ENCODE measurements at regions not wholly inside any gene's neighbourhood (a gene's known extent, or its start where the extent isn't known, plus 50 kb on each side); places are given as distances from the start of the nearest gene placed in this dataset.

DNA sequence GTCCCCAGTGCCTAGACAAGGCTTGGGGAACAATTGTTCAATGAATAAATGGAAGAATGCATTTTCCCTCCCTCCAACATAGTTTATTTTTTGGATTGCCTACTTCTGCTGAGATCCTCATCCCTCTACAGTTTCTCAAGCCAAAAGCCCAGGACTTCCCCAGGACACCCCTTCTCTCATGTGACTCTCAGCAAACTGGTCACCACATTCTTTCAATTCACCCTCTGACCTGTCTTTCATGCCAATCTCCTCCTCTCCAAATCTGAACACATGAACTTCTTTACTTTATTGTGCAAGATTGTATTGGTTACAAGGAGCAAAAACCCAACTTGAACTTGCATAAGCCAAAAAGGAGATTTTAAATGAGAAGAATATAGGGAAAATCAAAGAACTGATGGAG lies 103.2 kb upstream of the JUN start:
- no peak overlapping the region for H3K4me3 ChIP-seq (ENCODE audit: low read depth, low read length)
- no peaks in the 10 kb centered on the region for H3K27me3 ChIP-seq (ENCODE audit: insufficient read depth, low read depth, severe bottlenecking)
- TF ChIP-seq CTCF (IDR thresholded peaks at IDR 0.05; ENCODE audit: low read depth, low read length): no peak
- H3K27ac ChIP-seq: no peak overlapping the region
- H3K9me3 ChIP-seq (ENCODE audit: severe bottlenecking): no peaks in the 10 kb centered on the region
- no peak for DNase-seq
- H3K36me3 ChIP-seq: no peaks in the 10 kb centered on the region

DNA sequence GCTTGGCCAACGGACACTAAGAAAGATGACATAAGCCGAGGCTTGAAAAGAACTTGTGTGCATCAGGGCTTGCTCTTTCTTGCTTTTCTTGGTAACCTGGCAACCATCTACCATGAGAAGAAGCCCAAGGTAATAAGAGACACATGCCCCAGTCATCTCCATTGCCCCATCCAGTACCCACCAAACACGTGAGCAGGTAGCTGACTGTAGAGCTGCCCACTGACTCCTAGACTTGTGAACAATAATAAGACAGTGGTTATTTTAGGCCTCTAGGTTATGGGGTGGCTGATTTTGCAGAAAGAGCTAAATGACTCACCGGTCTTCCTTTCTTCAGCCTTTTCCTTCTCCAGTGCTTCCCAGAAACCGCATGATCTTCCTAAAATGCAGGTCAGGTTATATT lies 105.0 kb upstream of the JUN start:
- Histone ChIP-seq H3K36me3 (no peaks in the 10 kb centered on the region), H3K4me3 (ENCODE audit: low read depth, low read length) (no peak overlapping the region), H3K27me3 (ENCODE audit: insufficient read depth, low read depth, severe bottlenecking) (no peaks in the 10 kb centered on the region), H3K27ac (no peak overlapping the region), H3K9me3 (ENCODE audit: severe bottlenecking) (no peaks in the 10 kb centered on the region)
- DNase-seq: no peak
- TF ChIP-seq CTCF (IDR thresholded peaks at IDR 0.05; ENCODE audit: low read depth, low read length): no peak

GRCh38 chr1:58890113-58890512 lies 106.3 kb upstream of the JUN start:
- Histone ChIP-seq H3K36me3 (no peaks in the 10 kb centered on the region), H3K27me3 (ENCODE audit: insufficient read depth, low read depth, severe bottlenecking) (no peaks in the 10 kb centered on the region), H3K9me3 (ENCODE audit: severe bottlenecking) (no peaks in the 10 kb centered on the region), H3K27ac (no peak overlapping the region), H3K4me3 (ENCODE audit: low read depth, low read length) (no peak overlapping the region)
- DNase-seq: no peak
- TF ChIP-seq CTCF (IDR thresholded peaks at IDR 0.05; ENCODE audit: low read depth, low read length): no peak

DNA sequence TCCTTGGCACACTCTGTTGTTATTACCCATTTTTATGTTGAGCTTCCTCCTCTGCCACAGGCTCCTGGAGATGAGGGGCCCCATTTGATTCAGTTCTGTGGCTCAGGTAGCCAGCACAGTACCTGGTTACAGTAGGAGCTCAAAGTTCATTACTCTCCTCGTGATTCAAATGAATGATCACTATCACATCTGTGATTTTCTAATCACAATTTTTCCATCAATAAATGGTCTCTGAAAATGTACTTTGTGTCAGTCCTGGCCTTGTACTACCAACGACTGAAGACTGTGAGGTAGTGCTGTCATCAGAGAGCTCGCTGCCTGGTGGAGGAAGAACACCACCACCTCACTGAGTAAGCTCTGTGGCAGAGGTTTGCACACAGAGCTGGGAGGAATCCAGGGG lies 106.8 kb upstream of the JUN start:
- H3K4me3 ChIP-seq (ENCODE audit: low read depth, low read length): no peak overlapping the region
- no peak for DNase-seq
- no peaks in the 10 kb centered on the region for H3K9me3 ChIP-seq (ENCODE audit: severe bottlenecking)
- H3K36me3 ChIP-seq: no peaks in the 10 kb centered on the region
- H3K27me3 ChIP-seq (ENCODE audit: insufficient read depth, low read depth, severe bottlenecking): no peaks in the 10 kb centered on the region
- TF ChIP-seq CTCF (IDR thresholded peaks at IDR 0.05; ENCODE audit: low read depth, low read length): no peak
- H3K27ac ChIP-seq: no peak overlapping the region

DNA sequence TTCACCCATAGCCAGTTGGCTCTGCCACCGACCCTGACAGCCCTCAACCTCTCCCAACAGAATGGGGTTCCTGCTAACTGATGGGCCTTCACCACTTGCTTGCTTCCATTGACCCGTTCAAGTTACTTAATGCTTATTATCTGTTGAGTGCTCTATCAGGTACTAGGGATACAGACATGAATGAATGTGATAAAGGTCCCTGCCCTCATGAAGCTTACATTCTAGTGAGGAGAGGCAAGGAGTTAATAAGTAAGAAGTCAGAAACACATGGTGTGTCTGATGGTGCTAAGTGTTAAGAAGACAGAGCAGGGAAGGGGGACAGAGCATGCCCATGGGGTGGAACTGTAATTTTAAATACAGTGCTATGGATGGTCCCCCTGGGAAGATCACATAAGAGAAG lies 107.5 kb upstream of the JUN start:
- no peaks in the 10 kb centered on the region for H3K9me3 ChIP-seq (ENCODE audit: severe bottlenecking)
- TF ChIP-seq CTCF (IDR thresholded peaks at IDR 0.05; ENCODE audit: low read depth, low read length): no peak
- no peak overlapping the region for H3K27ac ChIP-seq
- DNase-seq: no peak
- H3K4me3 ChIP-seq (ENCODE audit: low read depth, low read length): no peak overlapping the region
- no peaks in the 10 kb centered on the region for H3K27me3 ChIP-seq (ENCODE audit: insufficient read depth, low read depth, severe bottlenecking)
- no peaks in the 10 kb centered on the region for H3K36me3 ChIP-seq

- no peak for TF ChIP-seq CTCF (IDR thresholded peaks at IDR 0.05; ENCODE audit: low read depth, low read length)
- Histone ChIP-seq H3K27ac (no peak overlapping the region), H3K36me3 (no peaks in the 10 kb centered on the region), H3K9me3 (ENCODE audit: severe bottlenecking) (no peaks in the 10 kb centered on the region), H3K27me3 (ENCODE audit: insufficient read depth, low read depth, severe bottlenecking) (no peaks in the 10 kb centered on the region), H3K4me3 (ENCODE audit: low read depth, low read length) (no peak overlapping the region)
- no peak for DNase-seq
Observed at GRCh38 chr1:58893257-58893869, 109.5 kb upstream of the JUN start.
